Stimulated activated naive CD8-positive, alpha-beta T cell treated with anti-CD3 and anti-CD28 coated beads, Interleukin-15, amount 100 ng/mL, for 72 hours (primary cell): ENCODE measurements at regions not wholly inside any gene's neighbourhood (a gene's known extent, or its start where the extent isn't known, plus 50 kb on each side); places are given as distances from the start of the nearest gene placed in this dataset.

Experiments used
- ATAC-seq: fragments of 150-1000 bp; cut with Tn5 transposase; 2 replicates; pipeline ENCODE4 v1.10.0; 2021; ENCODE audit warnings: mild to moderate bottlenecking, moderate library complexity
- DNase-seq, 2 donors: peaks; one replicate each; pipeline ENCODE4 v3.0.0; 2021 to 2022
- H3K27ac Mint-ChIP-seq, 2 donors: one replicate each; pipeline ENCODE4 v1.8.0; 2022; ENCODE audit warnings: mild to moderate bottlenecking in 2 of 2, mixed read lengths in 2 of 2, moderate library complexity in 2 of 2
- H3K27me3 Mint-ChIP-seq: one replicate; pipeline ENCODE4 v1.8.0; 2022; ENCODE audit warnings: mixed read lengths
- H3K4me1 Mint-ChIP-seq: one replicate; pipeline ENCODE4 v1.8.0; 2022; ENCODE audit warnings: mild to moderate bottlenecking, mixed read lengths
- H3K4me3 Mint-ChIP-seq, 2 donors: one replicate each; pipeline ENCODE4 v1.8.0; 2022; ENCODE audit warnings: mild to moderate bottlenecking in 2 of 2, mixed read lengths in 2 of 2, moderate library complexity in 1 of 2
- H3K9me3 Mint-ChIP-seq, 2 donors: one replicate each; pipeline ENCODE4 v1.8.0; 2022; ENCODE audit warnings: mixed read lengths in 2 of 2

GRCh38 chr17:69928611-69929010 lies 146.4 kb upstream of the KCNJ16 start:
- Mint-ChIP-seq H3K4me3 (no peak overlapping the region), H3K27ac (no peak overlapping the region), H3K27me3 (no peaks in the 10 kb centered on the region), H3K9me3 (peaks cover 0 to 6% of the 10 kb centered on the region in 2 donors), H3K4me1 (no peaks in the 10 kb centered on the region)
- ATAC-seq (no peak), DNase-seq (no peak)

DNA sequence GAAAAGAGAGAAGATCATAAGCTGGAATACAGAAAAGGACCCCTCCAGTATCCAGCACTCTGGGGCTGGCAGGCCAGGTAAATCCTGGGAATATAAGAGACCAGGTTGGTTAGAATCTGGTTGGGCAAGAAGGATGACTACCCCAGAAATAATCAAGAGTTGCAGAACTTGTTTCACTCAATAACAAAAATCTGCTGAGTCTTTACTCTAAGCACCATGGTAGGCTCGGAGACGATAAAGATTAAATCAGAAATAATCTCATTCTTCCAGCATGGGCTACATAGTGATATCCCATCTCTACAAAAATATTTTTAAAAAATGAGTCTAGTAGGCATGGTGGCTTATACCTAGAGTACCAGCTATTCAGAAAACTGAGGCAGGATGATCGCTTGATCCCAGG lies 138.0 kb upstream of the KCNJ16 start:
- DNase-seq: no peak
- no peak for ATAC-seq
- H3K4me1 Mint-ChIP-seq: no peaks in the 10 kb centered on the region
- peaks cover 5 to 7% of the 10 kb centered on the region in 2 donors for H3K9me3 Mint-ChIP-seq
- no peaks in the 10 kb centered on the region for H3K27me3 Mint-ChIP-seq
- H3K27ac Mint-ChIP-seq: no peak overlapping the region
- no peak overlapping the region for H3K4me3 Mint-ChIP-seq

DNA sequence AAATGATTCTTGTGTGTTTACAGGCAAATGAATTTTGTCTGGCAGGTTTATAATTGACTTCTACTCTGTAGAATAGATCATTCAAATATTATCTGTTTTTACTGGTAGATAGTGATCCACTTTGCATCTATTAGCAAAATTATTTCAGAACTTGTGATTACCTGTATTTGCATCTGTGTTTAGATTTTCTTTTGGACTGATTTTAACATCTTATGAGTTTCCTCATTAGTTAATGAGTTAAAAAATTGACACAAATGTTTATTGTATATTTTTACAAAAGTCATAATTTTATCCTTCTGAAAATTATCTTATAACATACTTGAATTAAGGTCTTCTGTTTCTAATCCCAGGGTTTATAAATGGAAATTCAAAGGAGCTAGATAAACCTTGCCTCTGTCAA lies 132.0 kb upstream of the KCNJ16 start:
- H3K27ac Mint-ChIP-seq: no peak overlapping the region
- no peaks in the 10 kb centered on the region for H3K27me3 Mint-ChIP-seq
- no peak overlapping the region for H3K4me3 Mint-ChIP-seq
- no peaks in the 10 kb centered on the region for H3K9me3 Mint-ChIP-seq
- H3K4me1 Mint-ChIP-seq: no peaks in the 10 kb centered on the region
- no peak for ATAC-seq
- no peak for DNase-seq

DNA sequence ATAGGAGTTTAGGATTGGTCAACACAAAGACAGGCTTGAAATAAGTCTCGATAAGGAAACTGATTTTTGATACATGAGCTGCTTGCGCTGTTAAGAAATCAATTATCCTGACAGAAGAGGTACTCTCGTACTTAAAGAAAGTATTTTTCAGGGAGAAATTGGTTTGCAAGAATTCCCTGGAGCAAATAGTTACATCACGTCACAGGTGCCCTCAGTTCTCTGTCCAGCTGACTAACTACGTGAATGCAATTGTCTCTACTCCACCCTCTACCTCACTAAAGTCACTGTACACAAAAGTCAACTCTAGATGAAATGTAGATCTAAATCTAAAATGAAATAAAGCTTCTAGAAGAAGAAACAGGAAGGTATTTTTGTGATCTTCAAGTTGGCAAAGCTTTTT lies 130.6 kb upstream of the KCNJ16 start:
- no peak overlapping the region for H3K27ac Mint-ChIP-seq
- H3K9me3 Mint-ChIP-seq: no peaks in the 10 kb centered on the region
- ATAC-seq (no peak), DNase-seq (no peak)
- H3K4me1 Mint-ChIP-seq: no peaks in the 10 kb centered on the region
- no peaks in the 10 kb centered on the region for H3K27me3 Mint-ChIP-seq
- H3K4me3 Mint-ChIP-seq: no peak overlapping the region

- Mint-ChIP-seq H3K27ac (peak overlapping the region in 1 of 2 donors; percentile 11), H3K9me3 (no peaks in the 10 kb centered on the region), H3K4me1 (no peaks in the 10 kb centered on the region), H3K4me3 (no peak overlapping the region), H3K27me3 (no peaks in the 10 kb centered on the region)
- DNase-seq (no peak), ATAC-seq (no peak)
Observed at GRCh38 chr17:69945698-69946185, 129.3 kb upstream of the KCNJ16 start.

- H3K9me3 Mint-ChIP-seq: no peaks in the 10 kb centered on the region
- DNase-seq: no peak
- H3K4me1 Mint-ChIP-seq: no peaks in the 10 kb centered on the region
- H3K4me3 Mint-ChIP-seq: no peak overlapping the region
- peak overlapping the region in 1 of 2 donors; percentile 88 for H3K27ac Mint-ChIP-seq
- ATAC-seq: no peak
- no peaks in the 10 kb centered on the region for H3K27me3 Mint-ChIP-seq
Observed at GRCh38 chr17:69947027-69947759, 127.8 kb upstream of the KCNJ16 start.

- Mint-ChIP-seq H3K27ac (no peak overlapping the region), H3K9me3 (no peaks in the 10 kb centered on the region)
Observed at GRCh38 chr17:69948406-69948805, 126.6 kb upstream of the KCNJ16 start.

GRCh38 chr17:69949496-69949895 lies 125.5 kb upstream of the KCNJ16 start:
- DNase-seq (no peak), ATAC-seq (no peak)
- no peak overlapping the region for H3K4me3 Mint-ChIP-seq
- no peak overlapping the region for H3K27ac Mint-ChIP-seq
- H3K9me3 Mint-ChIP-seq: no peaks in the 10 kb centered on the region
- no peaks in the 10 kb centered on the region for H3K4me1 Mint-ChIP-seq
- H3K27me3 Mint-ChIP-seq: no peaks in the 10 kb centered on the region

More at GRCh38 chr17:69948406-69948805, 126.6 kb upstream of the KCNJ16 start:
- Mint-ChIP-seq H3K4me3 (no peak overlapping the region), H3K4me1 (no peaks in the 10 kb centered on the region), H3K27me3 (no peaks in the 10 kb centered on the region)
- ATAC-seq (no peak), DNase-seq (no peak)

GRCh38 chr17:69949973-69950695 lies 124.9 kb upstream of the KCNJ16 start:
- no peaks in the 10 kb centered on the region for H3K9me3 Mint-ChIP-seq
- ATAC-seq (no peak), DNase-seq (no peak)
- H3K27me3 Mint-ChIP-seq: no peaks in the 10 kb centered on the region
- H3K27ac Mint-ChIP-seq: no peak overlapping the region
- H3K4me1 Mint-ChIP-seq: no peaks in the 10 kb centered on the region
- no peak overlapping the region for H3K4me3 Mint-ChIP-seq

DNA sequence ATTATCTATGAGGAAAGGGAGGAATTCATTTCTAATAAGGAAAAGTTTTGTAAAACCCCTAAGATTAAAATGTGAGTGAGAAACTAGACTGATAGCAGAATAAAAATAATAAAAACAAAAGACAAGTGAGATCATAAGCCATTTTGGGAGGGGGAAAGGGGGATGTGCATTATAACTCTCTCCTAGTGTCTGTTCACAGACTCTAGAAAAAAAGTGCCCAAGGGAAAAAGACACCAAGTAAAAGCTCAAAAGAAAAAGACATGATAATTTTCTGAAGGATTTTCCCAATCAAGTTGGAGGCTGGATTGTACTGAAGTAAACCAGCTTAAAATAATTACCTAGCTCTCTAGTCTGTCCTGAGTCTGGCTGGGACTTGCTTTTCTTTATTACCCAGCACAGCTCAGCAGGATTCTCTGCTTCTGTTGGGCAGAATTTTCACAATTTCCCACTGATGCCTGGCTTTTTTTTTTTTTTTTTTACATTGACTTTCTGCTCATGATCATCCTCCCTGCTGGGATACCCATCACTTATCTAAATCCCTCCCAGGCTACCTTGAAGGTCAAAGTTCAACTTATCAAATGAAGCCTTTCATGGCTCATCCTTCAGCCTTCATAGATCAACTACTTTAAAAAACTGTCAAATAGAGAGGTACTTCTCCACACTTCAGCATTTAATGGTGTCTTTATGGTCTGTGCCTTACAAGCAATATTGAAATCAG lies 124.2 kb upstream of the KCNJ16 start:
- Mint-ChIP-seq H3K4me1 (no peaks in the 10 kb centered on the region), H3K9me3 (no peaks in the 10 kb centered on the region), H3K4me3 (no peak overlapping the region), H3K27me3 (no peaks in the 10 kb centered on the region), H3K27ac (peak overlapping the region in 1 of 2 donors; percentile 44)
- DNase-seq (no peak), ATAC-seq (no peak)

DNA sequence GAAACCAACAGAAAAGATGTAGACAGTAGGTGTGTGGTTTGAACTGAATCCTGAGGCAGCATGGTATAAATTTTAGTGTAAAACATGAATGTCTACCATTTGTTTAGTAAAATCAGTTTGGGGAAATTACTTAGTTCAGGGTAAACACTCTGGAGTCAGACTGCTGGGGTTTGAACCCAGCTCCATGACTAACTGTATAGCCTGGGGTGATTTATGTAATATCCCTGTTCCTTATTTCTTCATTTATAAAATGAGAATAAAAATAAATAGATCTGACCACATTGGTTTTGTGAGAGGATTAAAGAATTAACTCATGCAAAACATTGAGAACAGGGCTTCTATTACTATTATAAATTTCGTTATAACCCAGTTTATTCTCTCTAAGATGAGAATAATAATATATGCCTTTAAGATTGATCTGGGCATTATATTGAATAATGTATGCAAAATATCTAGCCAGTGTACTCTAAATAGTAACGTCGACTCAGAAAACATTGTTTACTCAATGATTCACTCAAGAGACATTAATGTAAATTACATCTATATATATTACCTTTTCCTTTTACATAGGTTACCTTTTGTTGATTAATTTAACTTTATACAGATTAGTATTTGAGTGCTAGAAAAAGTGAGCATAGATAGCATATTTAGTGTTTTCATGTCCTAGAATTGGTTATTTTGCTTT lies 120.6 kb upstream of the KCNJ16 start:
- no peak overlapping the region for H3K27ac Mint-ChIP-seq
- DNase-seq (no peak), ATAC-seq (no peak)
- H3K27me3 Mint-ChIP-seq: no peaks in the 10 kb centered on the region
- H3K9me3 Mint-ChIP-seq: no peaks in the 10 kb centered on the region
- H3K4me1 Mint-ChIP-seq: no peaks in the 10 kb centered on the region
- no peak overlapping the region for H3K4me3 Mint-ChIP-seq

GRCh38 chr17:69958063-69958462 lies 117.0 kb upstream of the KCNJ16 start:
- Mint-ChIP-seq H3K27me3 (no peaks in the 10 kb centered on the region), H3K9me3 (no peaks in the 10 kb centered on the region), H3K4me3 (no peak overlapping the region), H3K4me1 (no peaks in the 10 kb centered on the region), H3K27ac (no peak overlapping the region)
- ATAC-seq: no peak
- no peak for DNase-seq

- Mint-ChIP-seq H3K27me3 (no peaks in the 10 kb centered on the region), H3K27ac (no peak overlapping the region), H3K9me3 (no peaks in the 10 kb centered on the region), H3K4me1 (no peaks in the 10 kb centered on the region), H3K4me3 (no peak overlapping the region)
- no peak for DNase-seq
- ATAC-seq: no peak
Observed at GRCh38 chr17:69959283-69959682, 115.7 kb upstream of the KCNJ16 start.

GRCh38 chr17:69960755-69961154 lies 114.3 kb upstream of the KCNJ16 start:
- H3K27me3 Mint-ChIP-seq: no peaks in the 10 kb centered on the region
- DNase-seq: no peak
- no peak for ATAC-seq
- no peak overlapping the region for H3K27ac Mint-ChIP-seq
- H3K4me1 Mint-ChIP-seq: no peaks in the 10 kb centered on the region
- no peak overlapping the region for H3K4me3 Mint-ChIP-seq
- no peaks in the 10 kb centered on the region for H3K9me3 Mint-ChIP-seq

GRCh38 chr17:69961501-69962145 lies 113.4 kb upstream of the KCNJ16 start:
- ATAC-seq (no peak), DNase-seq (no peak)
- no peaks in the 10 kb centered on the region for H3K27me3 Mint-ChIP-seq
- H3K4me1 Mint-ChIP-seq: no peaks in the 10 kb centered on the region
- no peaks in the 10 kb centered on the region for H3K9me3 Mint-ChIP-seq
- H3K4me3 Mint-ChIP-seq: no peak overlapping the region
- H3K27ac Mint-ChIP-seq: no peak overlapping the region
